HG03280 (cell line): ENCODE measurements at regions not wholly inside any gene's neighbourhood (a gene's known extent, or its start where the extent isn't known, plus 50 kb on each side); places are given as distances from the start of the nearest gene placed in this dataset.

ENCODE experiments used
- ATAC-seq: cut with Tn5 transposase; IDR thresholded peaks from one replicate; pipeline ENCODE4 v1.9.1; 2021; ENCODE audit warnings: mild to moderate bottlenecking, moderate library complexity; ENCODE audit not compliant: unreplicated experiment

DNA sequence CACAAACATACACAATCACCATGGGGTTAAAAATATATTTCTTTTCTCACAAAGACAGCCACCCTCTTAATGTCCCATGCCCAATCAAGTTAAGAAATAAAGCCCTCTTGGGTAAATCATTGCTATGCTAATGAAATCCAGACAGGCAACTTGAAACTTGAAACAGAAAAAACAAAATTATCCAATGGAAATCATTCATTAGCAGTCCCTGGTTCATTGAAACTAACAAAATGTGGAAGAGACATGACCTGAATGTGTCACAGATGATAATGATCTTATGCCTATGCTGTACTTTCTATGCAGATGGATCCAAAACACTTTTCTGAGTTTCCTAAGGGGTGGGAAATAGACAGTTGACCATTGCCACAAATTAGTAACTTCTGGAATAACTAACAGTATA lies 983.7 kb downstream of the MCTP2 start:
- no peak for ATAC-seq

DNA sequence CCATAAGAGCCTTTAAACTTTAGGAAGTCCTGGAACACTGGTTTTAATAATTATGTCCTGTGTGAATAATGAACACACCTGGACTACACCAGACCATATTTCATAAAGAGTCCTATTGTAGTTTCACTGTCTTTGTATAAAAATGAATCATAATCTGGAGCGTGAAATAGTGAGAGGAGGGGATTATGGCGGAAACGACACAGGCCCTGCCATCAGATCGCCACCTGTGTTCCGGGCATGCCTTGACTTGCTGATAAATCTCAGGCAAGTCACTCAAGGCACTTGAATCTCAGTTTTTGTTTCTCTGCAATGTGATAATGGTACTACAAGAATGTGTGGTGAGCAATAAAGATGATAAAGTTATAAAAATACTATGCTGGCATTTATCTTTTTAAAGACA lies 995.5 kb downstream of the MCTP2 start:
- no peak for ATAC-seq

DNA sequence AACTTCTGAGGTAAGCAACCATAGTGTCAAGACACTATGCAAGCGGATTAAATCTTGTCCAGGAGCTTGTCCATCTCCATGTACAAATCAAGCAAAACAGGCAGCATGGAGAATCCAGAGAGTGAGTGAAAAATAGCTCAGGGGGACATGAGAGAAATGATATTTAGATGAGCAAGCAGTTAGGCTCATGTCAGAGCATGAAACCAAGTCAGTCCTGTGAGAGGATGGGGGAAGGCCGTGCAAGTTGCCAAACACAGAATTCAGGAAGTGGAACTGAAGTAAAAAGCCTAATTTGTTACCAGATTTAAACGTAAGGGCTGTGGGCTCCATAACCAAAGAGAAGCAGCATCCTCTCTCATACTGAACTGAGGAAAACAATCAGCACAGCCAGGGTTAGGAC lies 995.9 kb downstream of the MCTP2 start:
- ATAC-seq = no peak

DNA sequence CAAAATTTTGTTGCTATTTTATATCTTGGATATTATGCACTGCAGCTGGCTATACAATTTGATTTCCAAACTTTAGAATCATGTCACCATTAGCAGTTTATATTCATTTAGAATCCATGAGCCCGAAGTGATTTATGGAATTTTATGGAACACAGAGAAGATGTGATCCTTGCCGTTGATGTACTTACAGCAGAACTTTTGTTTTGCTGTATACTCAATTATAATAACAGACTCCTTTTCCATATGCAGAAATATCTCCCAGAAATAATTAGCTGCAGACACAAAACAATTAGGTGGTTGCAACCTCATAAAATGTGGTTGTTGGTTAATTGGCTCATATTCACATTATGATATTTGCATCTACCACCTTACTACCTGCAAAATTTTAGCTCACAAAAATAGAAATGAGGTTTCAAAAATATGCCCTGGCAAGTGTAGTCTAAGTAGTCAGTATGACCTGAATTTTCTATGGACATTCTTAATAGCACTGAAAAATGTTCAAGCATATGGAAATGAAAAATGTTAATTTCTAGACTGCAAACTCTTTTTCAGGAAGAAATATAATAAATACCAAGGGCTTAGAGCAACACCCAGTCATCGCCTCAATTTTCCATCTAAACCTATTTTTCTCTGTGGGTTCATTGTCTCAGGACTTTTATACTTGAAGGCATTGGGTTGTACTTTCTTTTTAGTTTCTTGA lies 997.6 kb downstream of the MCTP2 start:
- no peak for ATAC-seq

DNA sequence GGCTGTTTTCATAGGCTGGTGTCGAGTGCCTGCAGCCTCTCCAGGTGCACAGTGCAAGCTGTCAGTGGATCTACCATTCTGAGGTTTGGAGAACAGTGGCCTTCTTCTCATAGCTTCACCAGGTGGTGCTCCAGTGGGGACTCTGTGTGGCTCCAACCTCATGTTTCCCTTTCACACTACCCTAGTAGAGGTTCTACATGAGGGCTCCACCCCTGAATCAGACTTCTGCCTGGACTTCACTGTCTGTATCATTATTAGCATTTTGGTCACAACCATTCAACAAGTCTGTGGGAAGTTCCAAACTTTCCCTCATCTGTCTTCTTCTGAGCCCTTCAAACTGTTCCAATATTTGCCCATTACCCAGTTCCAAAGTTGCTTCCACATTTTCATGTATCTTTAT lies 1003.7 kb downstream of the MCTP2 start:
- no peak for ATAC-seq

DNA sequence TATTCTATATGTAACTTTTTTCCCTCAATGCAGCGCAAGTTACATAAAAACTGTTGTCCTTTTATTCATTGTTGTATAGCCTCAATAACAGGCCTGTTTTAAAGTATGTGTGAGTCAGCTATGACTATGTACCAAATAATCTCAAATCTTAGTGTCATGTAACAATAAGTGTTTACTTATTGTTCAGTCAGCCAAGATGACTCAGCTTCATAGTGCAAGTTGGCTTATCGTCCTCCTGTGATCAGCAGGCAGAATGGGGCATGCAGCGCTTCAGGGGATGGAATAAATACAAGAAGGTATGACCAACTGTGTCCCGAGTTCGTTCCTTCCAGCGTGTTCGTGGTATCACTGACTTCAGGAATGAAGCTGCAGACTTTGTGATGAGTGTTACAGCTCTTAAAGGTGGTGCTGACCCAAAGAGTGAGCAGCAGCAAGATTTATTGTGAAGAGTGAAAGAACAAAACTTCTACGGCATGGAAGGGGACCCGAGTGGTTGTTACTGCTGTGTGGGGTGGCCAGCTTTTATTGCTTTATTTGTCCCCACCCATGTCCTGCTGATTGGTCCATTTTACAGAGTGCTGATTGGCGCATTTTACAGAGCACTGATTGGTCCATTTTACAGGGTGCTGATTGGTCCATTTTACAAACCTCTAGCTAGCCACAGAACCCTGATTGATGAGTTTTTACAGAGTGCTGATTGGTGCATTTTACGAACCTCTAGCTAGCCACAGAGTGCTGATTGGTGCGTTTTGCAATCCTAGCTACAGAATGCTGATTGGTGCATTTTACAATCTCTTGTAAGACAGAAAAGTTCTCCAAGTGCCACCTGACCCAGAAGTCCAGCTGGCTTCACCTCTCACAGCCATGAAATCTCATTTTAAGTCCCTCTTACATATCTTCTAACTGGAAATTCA lies 1016.0 kb downstream of the MCTP2 start:
- no peak for ATAC-seq

DNA sequence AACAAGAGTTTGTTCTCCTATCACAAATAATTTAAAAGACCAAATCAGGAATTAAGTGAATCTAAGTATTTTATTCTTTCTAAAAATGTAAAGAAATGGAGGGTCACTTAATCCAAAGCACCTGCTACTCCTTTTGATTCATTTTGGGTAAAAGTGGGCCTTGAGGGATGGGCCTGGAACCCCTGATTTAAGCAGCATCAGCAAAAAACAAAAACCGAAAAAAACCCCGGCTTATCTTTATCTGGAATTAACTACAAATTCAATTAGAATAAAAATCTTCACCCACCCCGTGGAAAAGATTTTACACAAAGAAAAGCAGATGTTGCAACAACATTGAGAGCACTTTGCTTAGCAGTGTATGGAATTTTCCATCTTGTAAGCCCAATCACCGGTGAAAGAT lies 1018.2 kb downstream of the MCTP2 start:
- ATAC-seq = no peak

DNA sequence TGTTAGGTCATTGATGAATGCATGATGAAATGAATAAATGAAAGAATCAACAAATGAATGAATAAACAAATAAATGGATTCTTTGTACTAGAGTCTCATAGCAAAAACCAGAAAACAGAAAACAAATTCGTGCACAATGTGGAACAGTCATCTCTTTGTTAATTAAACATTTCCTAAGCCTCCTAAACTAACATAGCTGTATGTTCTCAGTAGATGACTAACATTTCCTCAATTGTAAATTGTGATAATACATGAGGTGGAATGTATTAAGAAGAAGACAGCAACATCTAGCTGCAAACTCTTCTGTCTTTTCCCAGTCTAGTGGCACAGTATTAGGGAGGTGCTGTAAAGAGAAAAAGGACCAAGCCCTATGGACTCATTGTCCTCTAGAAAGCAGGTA lies 1021.0 kb downstream of the MCTP2 start:
- ATAC-seq = no peak

DNA sequence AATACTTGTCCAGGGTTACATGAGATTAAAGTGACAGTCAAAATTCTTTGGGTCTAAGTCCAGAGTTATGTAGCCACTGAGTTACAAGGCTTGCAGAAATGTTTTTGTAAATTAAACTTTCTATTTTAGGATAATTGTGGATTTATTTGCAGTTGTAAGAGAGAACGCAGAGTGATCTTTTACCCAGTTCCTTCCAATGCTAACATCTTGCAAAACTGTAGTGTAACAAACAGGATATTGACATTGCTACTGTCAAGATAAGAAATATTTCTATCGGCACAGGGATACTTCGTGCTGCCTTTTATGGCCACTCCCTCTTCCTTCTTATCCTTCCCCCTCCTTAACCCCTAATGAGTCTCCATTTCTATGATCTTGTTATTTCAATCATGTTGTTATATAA lies 1022.9 kb downstream of the MCTP2 start:
- no peak for ATAC-seq

DNA sequence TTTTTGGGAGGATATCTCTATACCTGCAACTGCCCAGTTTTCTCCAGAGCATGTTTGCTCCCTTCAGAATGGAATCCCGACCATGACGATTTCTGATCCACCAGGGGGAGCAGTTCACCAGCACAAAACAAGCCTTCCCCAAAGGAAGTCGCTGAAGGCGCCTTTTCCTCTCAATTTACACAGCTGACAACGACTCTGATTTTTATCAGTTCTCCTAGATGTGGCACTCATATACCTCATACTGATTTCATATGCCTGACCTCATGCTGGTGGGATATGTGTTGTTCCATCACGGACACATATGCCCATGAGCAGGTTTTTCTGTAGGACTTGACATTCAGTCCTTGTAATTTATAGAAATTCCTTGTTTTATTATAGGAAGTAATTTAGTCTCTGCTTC lies 1028.2 kb downstream of the MCTP2 start:
- peak; percentile 57 for ATAC-seq

DNA sequence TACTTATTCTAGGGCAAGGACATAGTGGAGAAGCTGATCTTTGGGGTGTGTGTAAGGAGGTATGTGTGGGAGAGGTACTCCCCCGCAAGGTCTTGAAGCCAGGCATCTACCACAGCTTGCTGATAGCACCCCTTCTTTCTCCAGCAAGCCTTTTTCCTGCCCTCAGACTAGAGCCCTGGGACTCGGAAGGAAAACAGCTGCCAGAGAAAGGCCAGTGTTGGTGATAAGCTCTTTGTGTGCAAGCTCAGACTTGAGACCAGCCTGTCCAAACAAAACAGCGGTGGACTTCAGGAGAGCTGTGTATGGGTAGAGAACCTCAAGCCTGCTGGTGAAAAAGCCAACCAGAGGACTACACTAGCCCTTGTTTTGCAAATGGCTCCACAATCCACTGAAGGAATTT lies 1028.6 kb downstream of the MCTP2 start:
- no peak for ATAC-seq

DNA sequence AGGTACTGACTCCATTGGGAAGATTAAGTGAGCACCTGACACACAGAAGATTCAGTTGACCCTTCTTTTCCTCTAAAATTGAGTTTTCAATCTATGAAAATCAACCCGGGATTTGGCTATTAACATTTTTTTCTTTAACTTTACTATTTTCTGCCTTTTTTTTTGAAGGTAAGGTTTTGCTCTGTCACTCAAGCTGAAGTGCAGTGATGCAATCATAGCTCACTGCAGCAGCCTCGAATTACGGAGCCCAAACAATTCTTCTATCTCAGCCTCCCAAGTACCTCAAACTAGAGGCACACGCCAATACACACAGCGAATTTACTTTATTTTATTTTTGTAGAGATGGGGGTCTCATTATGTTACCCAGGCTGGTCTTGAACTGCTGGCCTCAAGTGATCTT lies 1029.5 kb downstream of the MCTP2 start:
- no peak for ATAC-seq

DNA sequence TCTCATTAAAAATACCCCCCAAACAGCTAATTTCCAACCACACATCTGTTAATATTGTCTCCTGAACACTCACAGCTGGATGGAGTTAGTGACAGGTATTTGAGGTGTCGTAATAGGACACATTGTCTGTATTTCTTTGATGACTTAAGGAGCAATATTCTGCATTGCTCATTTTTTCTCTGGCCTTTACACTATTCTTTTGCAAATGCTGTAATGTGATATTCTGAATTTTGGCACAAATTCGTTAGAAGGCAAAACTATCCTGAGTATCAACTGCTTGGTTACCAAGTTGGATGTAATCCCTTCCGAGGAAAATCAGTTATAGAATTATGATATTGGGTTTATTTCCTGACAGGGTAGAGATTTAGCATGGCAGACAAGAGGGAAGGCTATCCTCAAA lies 1030.2 kb downstream of the MCTP2 start:
- no peak for ATAC-seq

DNA sequence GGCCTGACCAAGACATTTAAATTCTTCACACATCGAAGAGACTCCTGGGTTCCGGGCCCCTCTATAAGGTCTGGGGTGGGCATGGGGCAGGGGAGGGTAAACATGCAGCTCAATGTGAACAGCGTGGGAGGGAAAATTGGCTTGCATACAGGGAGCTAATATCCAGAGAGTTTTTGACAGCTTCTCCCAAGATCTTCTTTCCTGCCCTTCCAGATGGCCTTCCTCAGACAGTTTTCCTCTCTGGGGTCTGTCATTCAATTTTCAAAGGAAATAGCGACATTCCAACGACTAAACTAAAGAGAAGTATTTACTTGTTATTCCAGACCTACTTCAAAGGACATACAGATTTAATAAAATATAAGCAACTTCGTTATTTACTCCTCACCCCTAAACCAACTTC lies 1030.6 kb downstream of the MCTP2 start:
- no peak for ATAC-seq

DNA sequence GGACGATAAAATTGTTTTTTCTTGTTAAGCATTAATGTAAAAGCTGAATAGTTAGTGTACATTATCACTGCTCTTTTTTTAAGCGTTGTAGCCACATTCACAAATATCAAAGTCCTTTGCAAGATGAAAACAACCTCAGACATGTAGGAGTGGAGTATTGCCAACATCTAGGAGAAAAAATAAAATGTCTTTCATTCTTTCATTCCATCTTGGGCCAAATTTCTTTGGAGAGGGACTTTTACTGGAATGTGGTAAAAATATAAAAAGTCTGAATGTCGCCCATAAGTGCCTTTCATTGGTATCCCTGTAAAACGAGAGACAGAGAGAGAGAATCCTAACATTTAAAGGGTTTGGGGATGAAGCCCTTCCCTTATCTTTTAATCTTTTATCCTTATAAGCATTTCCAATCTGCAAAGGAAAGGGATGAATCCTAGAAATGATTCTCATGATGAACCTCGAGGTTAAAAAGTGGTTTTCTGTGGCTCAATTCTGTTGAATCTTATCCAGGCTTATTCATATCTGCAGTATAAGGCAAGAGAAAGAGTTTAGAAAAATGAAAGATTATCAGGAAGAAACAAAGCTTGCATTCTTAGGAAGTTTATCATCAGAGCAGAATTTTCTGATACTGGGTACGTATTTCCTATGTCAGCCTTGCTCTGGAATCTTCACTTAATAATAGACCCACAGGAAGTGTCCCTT lies 1031.7 kb downstream of the MCTP2 start:
- ATAC-seq = no peak

DNA sequence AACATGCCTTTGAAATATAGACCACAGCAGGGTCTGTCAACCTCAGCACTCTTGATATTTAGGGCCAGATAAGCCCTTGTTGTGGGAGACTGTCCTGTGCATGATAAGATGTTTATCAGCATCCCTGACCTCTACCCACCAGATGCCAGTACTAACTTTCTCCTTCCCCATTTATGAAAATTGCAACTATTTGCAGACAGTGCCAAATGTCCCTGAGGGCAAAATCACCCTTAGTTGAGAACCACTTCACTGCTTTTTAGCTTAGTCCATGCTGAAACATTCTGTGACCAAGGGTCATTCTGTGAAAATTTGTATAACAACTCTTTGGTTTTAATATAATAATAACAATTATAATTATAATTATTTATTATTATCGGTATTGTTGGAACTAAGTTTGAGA lies 1032.4 kb downstream of the MCTP2 start:
- ATAC-seq = no peak

DNA sequence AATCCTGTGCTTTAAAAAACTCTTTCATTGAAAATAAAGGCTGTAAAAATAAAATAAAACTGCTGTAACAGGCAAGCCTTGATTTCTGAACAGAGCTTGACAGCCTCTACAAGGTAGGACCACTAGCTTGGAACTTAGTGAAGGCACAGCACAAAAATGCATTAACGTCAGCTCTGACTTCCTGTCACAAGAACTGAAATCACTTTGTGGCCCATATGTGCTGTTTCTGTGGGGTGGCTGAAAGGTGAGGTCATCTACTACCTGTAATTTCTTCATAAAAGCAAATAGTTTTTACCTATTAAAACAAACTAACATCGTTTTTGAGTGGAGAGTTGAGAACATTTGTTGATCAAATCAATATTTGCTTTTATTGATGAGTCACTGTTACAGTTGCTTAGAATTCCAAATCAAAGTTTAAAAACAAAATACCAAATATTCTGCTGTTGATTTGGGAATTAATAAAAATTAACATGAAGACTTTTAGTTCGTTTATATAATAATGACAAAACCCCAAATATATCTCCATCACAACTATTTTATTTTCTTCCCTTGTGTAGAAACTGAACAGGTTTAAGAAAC lies 1034.1 kb downstream of the MCTP2 start:
- ATAC-seq = no peak

DNA sequence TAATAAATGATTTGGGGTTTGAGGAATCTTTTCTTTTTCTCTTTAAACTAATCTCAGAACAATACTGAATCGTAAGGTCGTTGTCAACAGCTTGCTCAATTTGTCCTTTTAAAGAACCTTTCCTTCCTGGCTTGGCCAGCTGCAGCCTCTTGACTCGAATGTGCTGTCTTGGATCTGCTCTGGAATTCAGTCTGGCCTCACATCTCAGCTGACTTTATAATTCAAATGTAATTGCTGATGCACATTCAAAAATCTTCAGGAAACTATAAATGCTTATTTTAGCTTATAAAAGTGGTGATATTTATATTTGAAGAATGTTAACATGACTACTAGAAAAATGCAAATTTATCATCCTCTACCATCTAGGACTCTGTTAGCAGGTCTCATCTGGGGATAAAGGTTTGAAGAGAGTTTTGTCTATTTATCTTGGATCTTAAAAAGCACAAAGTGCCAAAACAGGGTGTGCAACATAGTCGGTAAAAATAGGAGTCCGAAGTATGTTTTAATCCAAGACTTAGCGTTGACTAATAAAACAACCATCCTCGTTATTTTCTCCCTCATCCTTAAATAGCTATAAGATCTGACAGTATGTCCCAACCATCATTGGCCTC lies 1035.2 kb downstream of the MCTP2 start:
- no peak for ATAC-seq

DNA sequence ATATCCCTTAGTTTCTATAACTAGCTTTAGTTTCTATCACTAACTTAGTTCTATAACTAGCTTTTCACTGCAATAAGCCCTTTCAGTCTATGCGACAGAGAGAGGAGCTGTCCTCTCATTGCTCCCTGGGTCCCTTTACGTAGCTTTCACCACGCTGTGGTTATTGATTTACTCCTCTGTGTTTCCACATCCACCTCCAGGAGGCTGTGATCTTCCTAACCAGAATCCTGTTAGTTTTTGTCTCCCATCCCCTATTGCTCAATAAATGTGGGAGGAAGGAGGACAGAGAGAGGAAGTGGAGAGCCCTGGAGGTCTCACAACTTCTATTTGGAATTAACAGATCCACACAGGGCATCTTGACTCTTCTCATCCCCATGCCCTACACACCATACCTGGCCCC lies 1036.1 kb downstream of the MCTP2 start:
- no peak for ATAC-seq

DNA sequence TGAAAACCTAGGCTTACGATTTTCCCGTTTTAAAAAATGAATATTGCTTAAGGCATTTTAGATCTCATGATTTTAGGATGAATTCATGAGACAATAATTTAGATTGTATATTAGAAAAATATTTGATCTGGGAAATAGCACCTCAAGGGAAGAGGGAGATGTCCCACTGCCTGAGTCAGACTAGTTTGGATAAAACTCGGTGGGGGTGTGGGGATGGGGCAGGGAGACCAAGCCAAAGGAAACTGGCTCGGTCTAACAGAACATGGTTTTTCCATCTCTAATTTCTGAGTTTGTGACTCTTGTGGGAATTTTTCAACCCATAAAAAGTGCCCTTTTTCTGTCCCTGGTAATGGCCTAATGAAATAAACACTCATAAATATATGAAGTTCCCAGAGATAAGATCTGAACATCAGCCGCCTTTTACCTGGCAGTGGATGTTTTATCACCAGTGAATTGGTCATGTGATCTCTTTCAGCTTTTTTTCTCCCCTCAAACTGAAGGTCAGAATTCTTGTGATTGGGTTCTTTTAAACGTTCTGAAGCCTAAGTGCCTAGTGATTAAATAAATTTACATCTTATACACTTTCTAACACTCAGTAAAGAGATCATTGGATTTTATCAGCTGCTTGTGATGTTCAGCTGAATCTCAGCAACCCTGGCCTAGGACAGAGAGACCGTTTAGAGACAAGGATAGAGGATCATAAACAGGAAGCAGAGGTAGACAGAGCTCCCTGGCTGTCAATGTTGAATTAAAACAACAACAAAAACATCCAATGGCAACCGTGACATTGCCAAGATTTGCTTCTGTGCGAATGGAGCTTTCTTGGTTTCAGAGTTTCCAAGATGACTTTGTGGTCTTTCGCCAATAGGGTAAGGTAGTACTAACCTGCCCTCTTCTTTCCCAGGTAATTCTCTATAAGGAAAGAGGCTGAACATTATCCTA lies 1038.2 kb downstream of the MCTP2 start:
- ATAC-seq = no peak
